GM12878 (cell line): ENCODE measurements at regions not wholly inside any gene's neighbourhood (a gene's known extent, or its start where the extent isn't known, plus 50 kb on each side); places are given as distances from the start of the nearest gene placed in this dataset.
A peak's percentile ranks its signal among the peaks of the same experiment; 100 is the strongest.

Experiments
- ATAC-seq: fragments of 200-7000 bp; cut with Tn5 transposase; 3 replicates; pipeline ENCODE4 v1.9.1; 2020; ENCODE audit warnings: mild to moderate bottlenecking, moderate library complexity
- BruUV-seq: library from RNA; stranded (reverse); fragments of 400-500 nt; replicated peaks from 2 replicates; lab custom pipeline; 2021; lab: Mats Ljungman, UMichigan
- CTCF ChIA-PET: fragments of 300-600 bp; sonication (Branson Sonifier 250); formaldehyde crosslinking; extraction: SDS; loops from one replicate; lab custom pipeline; 2021; ENCODE audit warnings: inconsistent platforms; lab: Yijun Ruan, JAX
- POLR2A ChIA-PET: fragments of 350-600 bp; formaldehyde crosslinking; extraction: SDS; loops from one replicate; lab custom pipeline; 2021; ENCODE audit warnings: inconsistent platforms; lab: Charles Lee
- RAD21 ChIA-PET: fragments of 300-600 bp; sonication (Branson Sonifier 250); formaldehyde crosslinking; loops from one replicate; lab custom pipeline; 2023; ENCODE audit warnings: antibody characterized with exemption; ENCODE audit not compliant: unreplicated experiment; lab: Charles Lee
- SMC1A ChIA-PET: fragments of 300-600 bp; sonication (Branson Sonifier 250); formaldehyde crosslinking; loops from one replicate; lab custom pipeline; 2023; ENCODE audit not compliant: unreplicated experiment, uncharacterized antibody; lab: Charles Lee
- DNase-seq: peaks from one replicate; pipeline ENCODE4 v3.0.0-alpha.2; 2011; ENCODE audit warnings: low read depth, low spot score
- FAIRE-seq: peaks from 3 replicates; lab custom pipeline; 2011; peaks lifted over from hg19 to GRCh38; lab: Jason Lieb, UNC
- H2AFZ ChIP-seq: 2 replicates; pipeline ENCODE4 v1.6.0; 2011; ENCODE audit warnings: low read depth, low read length, control low read depth; ENCODE audit not compliant: control insufficient read depth
- H3K27ac ChIP-seq: 2 replicates; pipeline ENCODE4 v1.5.1; 2011; ENCODE audit warnings: control low read depth; ENCODE audit not compliant: control insufficient read depth, insufficient read depth
- H3K27me3 ChIP-seq, 2 experiments: replicated peaks in 1 of 2; 2 replicates each; pipeline versions ENCODE4 v1.6.0 to v1.6.1; 2011; ENCODE audit warnings: low read length in 1 of 2; ENCODE audit not compliant: control insufficient read depth in 2 of 2, insufficient read depth in 2 of 2
- H3K36me3 ChIP-seq, 2 experiments: 2 replicates each; pipeline ENCODE4 v1.5.1; 2011; ENCODE audit warnings: low read length in 1 of 2; ENCODE audit not compliant: control insufficient read depth in 2 of 2, insufficient read depth in 2 of 2
- H3K4me1 ChIP-seq: 2 replicates; pipeline ENCODE4 v1.6.1; 2011; ENCODE audit warnings: mild to moderate bottlenecking, low read length, moderate library complexity, mixed read lengths; ENCODE audit not compliant: control insufficient read depth, insufficient read depth
- H3K4me2 ChIP-seq: 2 replicates; pipeline ENCODE4 v1.6.0; 2011; ENCODE audit warnings: control low read depth; ENCODE audit not compliant: control insufficient read depth, insufficient read depth
- H3K4me3 ChIP-seq: fragments of 200-600 bp; sonication (generic); 2 replicates; pipeline ENCODE4 v1.5.1; 2016
- H3K79me2 ChIP-seq: 2 replicates; pipeline ENCODE4 v1.6.0; 2011; ENCODE audit warnings: low read length; ENCODE audit not compliant: control insufficient read depth, insufficient read depth
- H3K9ac ChIP-seq: 2 replicates; pipeline ENCODE4 v1.8.0; 2011; ENCODE audit warnings: low read length, control low read depth, mixed read lengths; ENCODE audit not compliant: control insufficient read depth, insufficient read depth
- H3K9me3 ChIP-seq: replicated peaks from 3 replicates; pipeline ENCODE4 v1.5.1; 2011; ENCODE audit warnings: mild to moderate bottlenecking, low read length; ENCODE audit not compliant: control insufficient read depth, insufficient read depth
- H4K20me1 ChIP-seq: 2 replicates; pipeline ENCODE4 v1.6.0; 2011; ENCODE audit not compliant: control insufficient read depth, insufficient read depth
- HCFC1 ChIP-seq: fragments of 150-350 bp; IDR thresholded peaks from 2 replicates; pipeline ENCODE4 v1.6.1; 2014; ENCODE audit warnings: low read length
- JUNB ChIP-seq: IDR thresholded peaks from 2 replicates; pipeline ENCODE4 v1.6.1; 2016; ENCODE audit warnings: antibody characterized with exemption, mild to moderate bottlenecking
- POLR2AphosphoS2 ChIP-seq: IDR thresholded peaks from 2 replicates; pipeline ENCODE4 v1.6.1; 2011; ENCODE audit warnings: low read depth, mild to moderate bottlenecking, low read length, improper control_type of control experiment, moderate library complexity
- ZNF24 ChIP-seq: fragments of 450-650 bp; IDR thresholded peaks from 2 replicates; pipeline ENCODE4 v1.6.1; 2017; ENCODE audit warnings: antibody characterized with exemption, mild to moderate bottlenecking
- WGBS: methylation state at CpG from one replicate; pipeline ENCODE4 v1.1.6; 2016; ENCODE audit warnings: low lambda C conversion rate; ENCODE audit not compliant: insufficient replicate concordance, insufficient coverage; ENCODE audit errors: missing lambda C conversion rate; 5-methylcytosine and 5-hydroxymethylcytosine counted together
- in situ Hi-C: fragments of 300-500 bp; cut with MboI; formaldehyde crosslinking; loops from 9 replicates; pipeline ENCODE4 v1.14.3; 2018; ENCODE audit warnings: mixed read lengths
- intact Hi-C: fragments of 100-400 bp; cut with micrococcal nuclease; formaldehyde crosslinking; loops from one replicate; pipeline ENCODE4 v1.14.2; 2022; ENCODE audit not compliant: unreplicated experiment
- TF ChIP-seq, protein P1 (sequence below): fragments of 450-650 bp; IDR thresholded peaks from 2 replicates; pipeline ENCODE4 v1.6.1; 2017; ENCODE audit warnings: mild to moderate bottlenecking, moderate library complexity
- TF ChIP-seq, protein P2 (sequence below): IDR thresholded peaks from 2 replicates; pipeline ENCODE4 v1.6.1; 2011; ENCODE audit warnings: mild to moderate bottlenecking, low read depth, low read length, moderate library complexity; ENCODE audit not compliant: insufficient replicate concordance
- TF ChIP-seq, protein P3 (sequence below): fragments of 450-650 bp; IDR thresholded peaks from 2 replicates; pipeline ENCODE4 v1.6.1; 2017; ENCODE audit warnings: mild to moderate bottlenecking, low read depth, inconsistent platforms; ENCODE audit not compliant: poor library complexity, severe bottlenecking
- TF ChIP-seq, protein P4 (sequence below): fragments of 450-650 bp; IDR thresholded peaks from 2 replicates; pipeline ENCODE4 v1.6.1; 2016; ENCODE audit warnings: mild to moderate bottlenecking, moderate library complexity, borderline replicate concordance

DNA sequence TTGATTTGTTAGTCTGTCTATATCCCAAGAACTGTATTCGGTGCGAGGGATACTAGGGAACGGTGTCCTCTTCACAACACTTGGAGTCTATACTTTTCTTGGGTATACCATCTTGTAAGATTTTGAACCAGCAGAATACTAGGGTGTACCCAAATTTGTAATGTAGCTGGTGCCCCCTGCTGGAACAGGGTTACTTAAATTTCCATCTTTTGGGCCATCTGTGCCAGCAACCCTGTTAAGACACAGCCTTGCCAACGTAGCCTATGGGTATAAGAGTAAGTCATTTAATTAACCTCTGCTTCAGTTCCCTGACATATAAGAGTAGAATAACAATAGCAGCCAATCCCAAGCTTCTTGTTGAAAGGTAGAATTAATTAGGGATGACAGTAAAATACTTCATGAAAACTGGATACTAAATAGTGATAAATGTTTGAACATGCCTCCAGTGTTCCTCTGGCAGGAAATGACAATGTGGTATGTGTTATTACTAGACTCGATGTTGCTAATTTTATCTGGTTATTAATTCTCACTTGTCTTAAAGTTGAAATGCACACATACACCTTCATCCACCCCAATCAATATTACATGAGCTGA lies 607.6 kb downstream of the FGF9 start (continued):
- TF ChIP-seq, protein P1, sequence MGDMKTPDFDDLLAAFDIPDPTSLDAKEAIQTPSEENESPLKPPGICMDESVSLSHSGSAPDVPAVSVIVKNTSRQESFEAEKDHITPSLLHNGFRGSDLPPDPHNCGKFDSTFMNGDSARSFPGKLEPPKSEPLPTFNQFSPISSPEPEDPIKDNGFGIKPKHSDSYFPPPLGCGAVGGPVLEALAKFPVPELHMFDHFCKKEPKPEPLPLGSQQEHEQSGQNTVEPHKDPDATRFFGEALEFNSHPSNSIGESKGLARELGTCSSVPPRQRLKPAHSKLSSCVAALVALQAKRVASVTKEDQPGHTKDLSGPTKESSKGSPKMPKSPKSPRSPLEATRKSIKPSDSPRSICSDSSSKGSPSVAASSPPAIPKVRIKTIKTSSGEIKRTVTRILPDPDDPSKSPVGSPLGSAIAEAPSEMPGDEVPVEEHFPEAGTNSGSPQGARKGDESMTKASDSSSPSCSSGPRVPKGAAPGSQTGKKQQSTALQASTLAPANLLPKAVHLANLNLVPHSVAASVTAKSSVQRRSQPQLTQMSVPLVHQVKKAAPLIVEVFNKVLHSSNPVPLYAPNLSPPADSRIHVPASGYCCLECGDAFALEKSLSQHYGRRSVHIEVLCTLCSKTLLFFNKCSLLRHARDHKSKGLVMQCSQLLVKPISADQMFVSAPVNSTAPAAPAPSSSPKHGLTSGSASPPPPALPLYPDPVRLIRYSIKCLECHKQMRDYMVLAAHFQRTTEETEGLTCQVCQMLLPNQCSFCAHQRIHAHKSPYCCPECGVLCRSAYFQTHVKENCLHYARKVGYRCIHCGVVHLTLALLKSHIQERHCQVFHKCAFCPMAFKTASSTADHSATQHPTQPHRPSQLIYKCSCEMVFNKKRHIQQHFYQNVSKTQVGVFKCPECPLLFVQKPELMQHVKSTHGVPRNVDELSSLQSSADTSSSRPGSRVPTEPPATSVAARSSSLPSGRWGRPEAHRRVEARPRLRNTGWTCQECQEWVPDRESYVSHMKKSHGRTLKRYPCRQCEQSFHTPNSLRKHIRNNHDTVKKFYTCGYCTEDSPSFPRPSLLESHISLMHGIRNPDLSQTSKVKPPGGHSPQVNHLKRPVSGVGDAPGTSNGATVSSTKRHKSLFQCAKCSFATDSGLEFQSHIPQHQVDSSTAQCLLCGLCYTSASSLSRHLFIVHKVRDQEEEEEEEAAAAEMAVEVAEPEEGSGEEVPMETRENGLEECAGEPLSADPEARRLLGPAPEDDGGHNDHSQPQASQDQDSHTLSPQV: no peak
- TF ChIP-seq, protein P2, sequence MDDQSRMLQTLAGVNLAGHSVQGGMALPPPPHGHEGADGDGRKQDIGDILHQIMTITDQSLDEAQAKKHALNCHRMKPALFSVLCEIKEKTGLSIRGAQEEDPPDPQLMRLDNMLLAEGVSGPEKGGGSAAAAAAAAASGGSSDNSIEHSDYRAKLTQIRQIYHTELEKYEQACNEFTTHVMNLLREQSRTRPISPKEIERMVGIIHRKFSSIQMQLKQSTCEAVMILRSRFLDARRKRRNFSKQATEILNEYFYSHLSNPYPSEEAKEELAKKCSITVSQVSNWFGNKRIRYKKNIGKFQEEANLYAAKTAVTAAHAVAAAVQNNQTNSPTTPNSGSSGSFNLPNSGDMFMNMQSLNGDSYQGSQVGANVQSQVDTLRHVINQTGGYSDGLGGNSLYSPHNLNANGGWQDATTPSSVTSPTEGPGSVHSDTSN: no peak

DNA sequence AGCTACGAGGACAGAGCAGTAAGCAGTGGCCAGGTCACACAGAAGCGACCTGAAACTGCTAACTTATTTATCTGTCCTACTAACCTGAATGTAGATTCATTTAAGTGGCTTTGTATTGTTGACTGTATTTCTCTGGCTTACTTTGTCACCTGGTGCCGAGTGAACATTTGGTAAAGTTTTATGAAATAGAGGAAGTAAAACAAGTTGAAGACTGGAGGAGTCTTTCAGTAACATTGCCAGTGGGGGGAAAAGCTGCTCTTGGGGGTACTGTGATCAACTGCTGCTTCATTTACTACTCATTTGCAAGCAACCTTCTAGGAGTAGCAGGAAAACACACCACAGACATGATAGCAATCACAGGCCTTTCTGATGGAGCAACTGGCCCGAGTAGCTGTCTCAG lies 615.0 kb downstream of the FGF9 start:
- RAD21 ChIA-PET: no interaction called here
- H3K4me2 ChIP-seq: no peak overlapping the region
- H3K4me1 ChIP-seq: peaks cover 3% of the 10 kb centered on the region; the same call in 1 of the 2 replicates
- no peak overlapping the region; the same call in 1 of the 2 replicates for H2AFZ ChIP-seq
- H3K79me2 ChIP-seq: no peaks in the 10 kb centered on the region
- SMC1A ChIA-PET: interaction anchor here (1.4 kb wide), 1 partner anchor 647 kb away, joined by 3 read pairs; no protein-coding TSS in a partner anchor
- no peaks in the 10 kb centered on the region for H3K27me3 ChIP-seq
- H3K4me3 ChIP-seq: no peak overlapping the region
- intact Hi-C loops: no loop called here
- in situ Hi-C loops: no loop called here
- POLR2A ChIA-PET: no interaction called here
- TF ChIP-seq, protein P3, sequence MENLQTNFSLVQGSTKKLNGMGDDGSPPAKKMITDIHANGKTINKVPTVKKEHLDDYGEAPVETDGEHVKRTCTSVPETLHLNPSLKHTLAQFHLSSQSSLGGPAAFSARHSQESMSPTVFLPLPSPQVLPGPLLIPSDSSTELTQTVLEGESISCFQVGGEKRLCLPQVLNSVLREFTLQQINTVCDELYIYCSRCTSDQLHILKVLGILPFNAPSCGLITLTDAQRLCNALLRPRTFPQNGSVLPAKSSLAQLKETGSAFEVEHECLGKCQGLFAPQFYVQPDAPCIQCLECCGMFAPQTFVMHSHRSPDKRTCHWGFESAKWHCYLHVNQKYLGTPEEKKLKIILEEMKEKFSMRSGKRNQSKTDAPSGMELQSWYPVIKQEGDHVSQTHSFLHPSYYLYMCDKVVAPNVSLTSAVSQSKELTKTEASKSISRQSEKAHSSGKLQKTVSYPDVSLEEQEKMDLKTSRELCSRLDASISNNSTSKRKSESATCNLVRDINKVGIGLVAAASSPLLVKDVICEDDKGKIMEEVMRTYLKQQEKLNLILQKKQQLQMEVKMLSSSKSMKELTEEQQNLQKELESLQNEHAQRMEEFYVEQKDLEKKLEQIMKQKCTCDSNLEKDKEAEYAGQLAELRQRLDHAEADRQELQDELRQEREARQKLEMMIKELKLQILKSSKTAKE: no peak
- TF ChIP-seq, protein P4, sequence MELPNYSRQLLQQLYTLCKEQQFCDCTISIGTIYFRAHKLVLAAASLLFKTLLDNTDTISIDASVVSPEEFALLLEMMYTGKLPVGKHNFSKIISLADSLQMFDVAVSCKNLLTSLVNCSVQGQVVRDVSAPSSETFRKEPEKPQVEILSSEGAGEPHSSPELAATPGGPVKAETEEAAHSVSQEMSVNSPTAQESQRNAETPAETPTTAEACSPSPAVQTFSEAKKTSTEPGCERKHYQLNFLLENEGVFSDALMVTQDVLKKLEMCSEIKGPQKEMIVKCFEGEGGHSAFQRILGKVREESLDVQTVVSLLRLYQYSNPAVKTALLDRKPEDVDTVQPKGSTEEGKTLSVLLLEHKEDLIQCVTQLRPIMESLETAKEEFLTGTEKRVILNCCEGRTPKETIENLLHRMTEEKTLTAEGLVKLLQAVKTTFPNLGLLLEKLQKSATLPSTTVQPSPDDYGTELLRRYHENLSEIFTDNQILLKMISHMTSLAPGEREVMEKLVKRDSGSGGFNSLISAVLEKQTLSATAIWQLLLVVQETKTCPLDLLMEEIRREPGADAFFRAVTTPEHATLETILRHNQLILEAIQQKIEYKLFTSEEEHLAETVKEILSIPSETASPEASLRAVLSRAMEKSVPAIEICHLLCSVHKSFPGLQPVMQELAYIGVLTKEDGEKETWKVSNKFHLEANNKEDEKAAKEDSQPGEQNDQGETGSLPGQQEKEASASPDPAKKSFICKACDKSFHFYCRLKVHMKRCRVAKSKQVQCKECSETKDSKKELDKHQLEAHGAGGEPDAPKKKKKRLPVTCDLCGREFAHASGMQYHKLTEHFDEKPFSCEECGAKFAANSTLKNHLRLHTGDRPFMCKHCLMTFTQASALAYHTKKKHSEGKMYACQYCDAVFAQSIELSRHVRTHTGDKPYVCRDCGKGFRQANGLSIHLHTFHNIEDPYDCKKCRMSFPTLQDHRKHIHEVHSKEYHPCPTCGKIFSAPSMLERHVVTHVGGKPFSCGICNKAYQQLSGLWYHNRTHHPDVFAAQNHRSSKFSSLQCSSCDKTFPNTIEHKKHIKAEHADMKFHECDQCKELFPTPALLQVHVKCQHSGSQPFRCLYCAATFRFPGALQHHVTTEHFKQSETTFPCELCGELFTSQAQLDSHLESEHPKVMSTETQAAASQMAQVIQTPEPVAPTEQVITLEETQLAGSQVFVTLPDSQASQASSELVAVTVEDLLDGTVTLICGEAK: peak; percentile 61
- TF ChIP-seq POLR2AphosphoS2: no peak
- TF ChIP-seq JUNB: no peak
- no peak for TF ChIP-seq HCFC1
- TF ChIP-seq ZNF24: no peak
- no peaks in the 10 kb centered on the region for H3K36me3 ChIP-seq
- FAIRE-seq: no peak
- no peaks in the 10 kb centered on the region for H4K20me1 ChIP-seq
- H3K9ac ChIP-seq: no peak overlapping the region
- no TSS peak for BruUV-seq
- no peaks in the 10 kb centered on the region for H3K9me3 ChIP-seq
- CTCF ChIA-PET: interaction anchor here (1.2 kb wide), 1 partner anchor 373 kb away, joined by 5 read pairs; no protein-coding TSS in a partner anchor
- DNase-seq: no peak
- WGBS: 14% methylated on average over 4 of the region's 4 CpGs
- no peak overlapping the region for H3K27ac ChIP-seq
- ATAC-seq: no peak; the same call in 1 of the 3 replicates
